RWPE2 (cell line): ENCODE measurements at regions not wholly inside any gene's neighbourhood (a gene's known extent, or its start where the extent isn't known, plus 50 kb on each side); places are given as distances from the start of the nearest gene placed in this dataset.

Experiments used
- ATAC-seq: fragments of 200-7000 bp; cut with Tn5 transposase; 3 replicates; pipeline ENCODE4 v1.9.1; 2021; ENCODE audit warnings: low read depth
- DNase-seq: peaks from one replicate; pipeline ENCODE4 v3.0.0-alpha.2; 2020; ENCODE audit warnings: low spot score
- H3K27ac ChIP-seq: fragments of 450-650 bp; 2 replicates; pipeline ENCODE4 v1.5.1; 2017; ENCODE audit warnings: mild to moderate bottlenecking; ENCODE audit not compliant: poor library complexity, severe bottlenecking
- H3K27me3 ChIP-seq: fragments of 250-450 bp; sonication (Bioruptor Pico); 2 replicates; pipeline ENCODE4 v1.5.1; 2021; ENCODE audit warnings: mild to moderate bottlenecking, moderate library complexity; ENCODE audit not compliant: insufficient read depth, poor library complexity, severe bottlenecking
- H3K36me3 ChIP-seq: fragments of 250-450 bp; sonication (Bioruptor Pico); 2 replicates; pipeline ENCODE4 v1.5.1; 2020; ENCODE audit warnings: low read depth, mild to moderate bottlenecking, moderate library complexity
- H3K4me1 ChIP-seq: fragments of 250-450 bp; sonication (Bioruptor Pico); 2 replicates; pipeline ENCODE4 v1.5.1; 2021; ENCODE audit warnings: mild to moderate bottlenecking, moderate library complexity; ENCODE audit not compliant: insufficient read depth, poor library complexity, severe bottlenecking
- H3K4me3 ChIP-seq: fragments of 250-450 bp; sonication (Bioruptor Pico); 2 replicates; pipeline ENCODE4 v1.5.1; 2021; ENCODE audit warnings: mild to moderate bottlenecking, moderate library complexity; ENCODE audit not compliant: severe bottlenecking
- H3K9me3 ChIP-seq: fragments of 250-450 bp; sonication (Bioruptor Pico); 2 replicates; pipeline ENCODE4 v1.5.1; 2021; ENCODE audit warnings: mild to moderate bottlenecking, moderate library complexity; ENCODE audit not compliant: severe bottlenecking
- CTCF ChIP-seq: fragments of 450-650 bp; IDR thresholded peaks from one replicate; pipeline ENCODE4 v1.5.1; 2017; ENCODE audit warnings: mild to moderate bottlenecking, moderate library complexity; ENCODE audit not compliant: poor library complexity, severe bottlenecking

GRCh38 chr7:12117170-12117569 is 93.9 kb upstream of the TMEM106B start:
- peaks cover 11% of the 10 kb centered on the region for H3K27me3 ChIP-seq
- no peaks in the 10 kb centered on the region for H3K36me3 ChIP-seq
- H3K9me3 ChIP-seq = no peaks in the 10 kb centered on the region
- TF ChIP-seq CTCF = no peak
- DNase-seq = no peak
- no peak overlapping the region for H3K4me3 ChIP-seq
- ATAC-seq = no peak
- no peak overlapping the region for H3K27ac ChIP-seq
- H3K4me1 ChIP-seq = no peaks in the 10 kb centered on the region

GRCh38 chr7:12119620-12120303 is 91.3 kb upstream of the TMEM106B start:
- no peak for ATAC-seq
- no peak for DNase-seq
- no peaks in the 10 kb centered on the region for H3K27me3 ChIP-seq
- H3K36me3 ChIP-seq = no peaks in the 10 kb centered on the region
- no peaks in the 10 kb centered on the region for H3K4me1 ChIP-seq
- H3K27ac ChIP-seq = no peak overlapping the region
- no peaks in the 10 kb centered on the region for H3K9me3 ChIP-seq
- no peak overlapping the region for H3K4me3 ChIP-seq
- no peak for TF ChIP-seq CTCF

GRCh38 chr7:12120632-12121031 is 90.5 kb upstream of the TMEM106B start:
- Histone ChIP-seq H3K36me3 (no peaks in the 10 kb centered on the region), H3K27me3 (no peaks in the 10 kb centered on the region), H3K4me1 (no peaks in the 10 kb centered on the region), H3K9me3 (no peaks in the 10 kb centered on the region), H3K4me3 (no peak overlapping the region), H3K27ac (no peak overlapping the region)
- ATAC-seq (no peak), DNase-seq (no peak)
- no peak for TF ChIP-seq CTCF

- DNase-seq = no peak
- Histone ChIP-seq H3K4me3 (no peak overlapping the region), H3K4me1 (no peaks in the 10 kb centered on the region), H3K27ac (no peak overlapping the region), H3K36me3 (no peaks in the 10 kb centered on the region), H3K9me3 (no peaks in the 10 kb centered on the region), H3K27me3 (no peaks in the 10 kb centered on the region)
- ATAC-seq = no peak
- TF ChIP-seq CTCF = no peak
Measured at GRCh38 chr7:12123172-12123571, 87.9 kb upstream of the TMEM106B start.

- Histone ChIP-seq H3K27ac (no peak overlapping the region), H3K36me3 (no peaks in the 10 kb centered on the region), H3K9me3 (no peaks in the 10 kb centered on the region), H3K27me3 (no peaks in the 10 kb centered on the region), H3K4me1 (no peaks in the 10 kb centered on the region), H3K4me3 (no peak overlapping the region)
- TF ChIP-seq CTCF = no peak
- no peak for DNase-seq
- no peak for ATAC-seq
Measured at GRCh38 chr7:12124028-12124427, 87.1 kb upstream of the TMEM106B start.
